Endothelial cell of umbilical vein (primary cell): ENCODE measurements at regions not wholly inside any gene's neighbourhood (a gene's known extent, or its start where the extent isn't known, plus 50 kb on each side); places are given as distances from the start of the nearest gene placed in this dataset.

Experiments
- BruUV-seq: library from RNA; stranded (reverse); fragments of 400-500 nt; replicated peaks from 2 replicates; lab custom pipeline; 2021; lab: Mats Ljungman, UMichigan
- CTCF ChIA-PET: fragments of 300-600, 350-600 bp; sonication (Branson Sonifier 250); formaldehyde crosslinking; loops from one replicate; lab custom pipeline; 2021; ENCODE audit warnings: antibody characterized with exemption, inconsistent platforms; lab: Charles Lee
- POLR2A ChIA-PET: fragments of 300-600, 350-600 bp; sonication (Branson Sonifier 250); formaldehyde crosslinking; loops from one replicate; lab custom pipeline; 2021; ENCODE audit warnings: antibody characterized with exemption, inconsistent platforms; lab: Charles Lee
- DNase-seq: peaks from one replicate; pipeline ENCODE4 v3.0.0-alpha.2; 2011; ENCODE audit warnings: low read depth, low spot score
- FAIRE-seq: peaks from 2 replicates; lab custom pipeline; 2011; peaks lifted over from hg19 to GRCh38; lab: Jason Lieb, UNC
- H2AFZ ChIP-seq: 2 replicates; pipeline ENCODE4 v1.6.0; 2012; ENCODE audit warnings: low read depth, low read length, control low read depth, inconsistent platforms
- H3K27ac ChIP-seq: 2 replicates; pipeline ENCODE4 v1.5.1; 2011; ENCODE audit warnings: low read depth, mild to moderate bottlenecking, control low read depth, low read length, moderate library complexity; ENCODE audit not compliant: insufficient read depth
- H3K27me3 ChIP-seq, 2 experiments: 2 replicates each; pipeline versions ENCODE4 v1.6.0 to v1.6.1; 2011; ENCODE audit warnings: low read length in 2 of 2, mixed read lengths in 1 of 2; ENCODE audit not compliant: control insufficient read depth in 2 of 2, insufficient read depth in 2 of 2
- H3K36me3 ChIP-seq, 2 experiments: 2 replicates in 1 of 2; 3 replicates in 1 of 2; pipeline ENCODE4 v1.5.1; 2011; ENCODE audit warnings: low read length in 2 of 2, mild to moderate bottlenecking in 1 of 2, moderate library complexity in 1 of 2; ENCODE audit not compliant: control insufficient read depth in 2 of 2, insufficient read depth in 2 of 2; ENCODE audit errors: extremely low read depth in 1 of 2
- H3K4me1 ChIP-seq: 3 replicates; pipeline ENCODE4 v1.5.1; 2011; ENCODE audit warnings: mild to moderate bottlenecking, low read length; ENCODE audit not compliant: control insufficient read depth, insufficient read depth; ENCODE audit errors: extremely low read depth
- H3K4me2 ChIP-seq: 2 replicates; pipeline ENCODE4 v1.6.1; 2011; ENCODE audit warnings: low read length, control low read depth, mixed read lengths; ENCODE audit not compliant: insufficient read depth
- H3K4me3 ChIP-seq, 3 experiments: fragments of 200-600 bp in 1 of 3; sonication (generic), shearing (Covaris generic) in 1 of 3; replicated peaks in 1 of 3; 2 replicates each; pipeline ENCODE4 v1.5.1; 2011 to 2016; ENCODE audit warnings: control low read depth in 3 of 3, low read length in 3 of 3, mild to moderate bottlenecking in 2 of 3, inconsistent platforms in 1 of 3, low read depth in 1 of 3, moderate library complexity in 1 of 3; ENCODE audit not compliant: insufficient read depth in 1 of 3
- H3K79me2 ChIP-seq: 2 replicates; pipeline ENCODE4 v1.6.0; 2012; ENCODE audit warnings: low read length, inconsistent platforms; ENCODE audit not compliant: control insufficient read depth, insufficient read depth
- H3K9ac ChIP-seq: replicated peaks from 2 replicates; pipeline ENCODE3; 2011; ENCODE audit warnings: low read length, control low read depth; ENCODE audit not compliant: insufficient read depth; ENCODE audit errors: extremely low read depth
- H3K9me1 ChIP-seq: replicated peaks from 3 replicates; pipeline ENCODE4 v1.6.0; 2011; ENCODE audit warnings: mild to moderate bottlenecking, low read length; ENCODE audit not compliant: control insufficient read depth, insufficient read depth; ENCODE audit errors: extremely low read depth
- H3K9me3 ChIP-seq: replicated peaks from 2 replicates; pipeline ENCODE4 v1.5.1; 2012; ENCODE audit warnings: low read length, inconsistent platforms; ENCODE audit not compliant: control insufficient read depth, insufficient read depth
- H4K20me1 ChIP-seq: replicated peaks from 2 replicates; pipeline ENCODE3; 2011; ENCODE audit warnings: mild to moderate bottlenecking, low read length; ENCODE audit not compliant: control insufficient read depth, insufficient read depth; ENCODE audit errors: extremely low read depth
- EZH2 ChIP-seq: IDR thresholded peaks from 2 replicates; pipeline ENCODE4 v1.6.1; 2012; ENCODE audit warnings: borderline replicate concordance, low read depth, mild to moderate bottlenecking, moderate library complexity, low read length, inconsistent platforms; ENCODE audit not compliant: severe bottlenecking
- FOS ChIP-seq: IDR thresholded peaks from 2 replicates; pipeline ENCODE4 v1.6.1; 2011; ENCODE audit warnings: mild to moderate bottlenecking, low read length, moderate library complexity, borderline replicate concordance; ENCODE audit not compliant: insufficient read depth
- GATA2 ChIP-seq: IDR thresholded peaks from 2 replicates; pipeline ENCODE4 v1.7.0; 2011; ENCODE audit warnings: low read depth, mild to moderate bottlenecking, moderate library complexity, mixed read lengths, low read length; ENCODE audit not compliant: insufficient read length, insufficient read depth
- JUN ChIP-seq: IDR thresholded peaks from 2 replicates; pipeline ENCODE4 v1.6.1; 2011; ENCODE audit warnings: borderline replicate concordance, low read depth; ENCODE audit not compliant: insufficient read length, insufficient read depth
- MAX ChIP-seq: IDR thresholded peaks from 2 replicates; pipeline ENCODE4 v1.6.1; 2011; ENCODE audit not compliant: insufficient read depth, insufficient read length
- MYC ChIP-seq: IDR thresholded peaks from one replicate; pipeline ENCODE4 v1.6.1; 2011; ENCODE audit warnings: mild to moderate bottlenecking, low read depth, low read length
- POLR2A ChIP-seq: IDR thresholded peaks from 2 replicates; pipeline ENCODE4 v1.6.1; 2012; ENCODE audit warnings: low read depth, mild to moderate bottlenecking, control low read depth, low read length
- POLR2AphosphoS5 ChIP-seq: IDR thresholded peaks from 2 replicates; pipeline ENCODE4 v1.6.1; 2012; ENCODE audit warnings: low read depth, mild to moderate bottlenecking, control low read depth, low read length, moderate library complexity; ENCODE audit not compliant: insufficient read depth
- dilution Hi-C: fragments of 300-500 bp; cut with MboI; formaldehyde crosslinking; loops from one replicate; pipeline ENCODE4 v1.15.0; 2019; ENCODE audit warnings: low sequenced_read_pairs; ENCODE audit not compliant: extremely low pct_ligation_motif_present
- intact Hi-C: fragments of 100-400 bp; cut with micrococcal nuclease; formaldehyde crosslinking; loops from one replicate; pipeline ENCODE4 v1.10.0; 2022
- TF ChIP-seq, protein P1 (sequence below), 2 donors: IDR thresholded peaks; 1 replicate in 1 of 2; 2 replicates in 1 of 2; pipeline ENCODE4 v1.5.1; 2011; ENCODE audit warnings: low read length in 2 of 2, mild to moderate bottlenecking in 2 of 2, moderate library complexity in 2 of 2, control low read depth in 1 of 2, inconsistent platforms in 1 of 2, low read depth in 1 of 2; ENCODE audit not compliant: insufficient read depth in 1 of 2; ENCODE audit errors: extremely low read depth in 1 of 2

GRCh38 chr10:94116848-94117247, 123.1 kb downstream of the PLCE1 start:
- TF ChIP-seq, protein P1, sequence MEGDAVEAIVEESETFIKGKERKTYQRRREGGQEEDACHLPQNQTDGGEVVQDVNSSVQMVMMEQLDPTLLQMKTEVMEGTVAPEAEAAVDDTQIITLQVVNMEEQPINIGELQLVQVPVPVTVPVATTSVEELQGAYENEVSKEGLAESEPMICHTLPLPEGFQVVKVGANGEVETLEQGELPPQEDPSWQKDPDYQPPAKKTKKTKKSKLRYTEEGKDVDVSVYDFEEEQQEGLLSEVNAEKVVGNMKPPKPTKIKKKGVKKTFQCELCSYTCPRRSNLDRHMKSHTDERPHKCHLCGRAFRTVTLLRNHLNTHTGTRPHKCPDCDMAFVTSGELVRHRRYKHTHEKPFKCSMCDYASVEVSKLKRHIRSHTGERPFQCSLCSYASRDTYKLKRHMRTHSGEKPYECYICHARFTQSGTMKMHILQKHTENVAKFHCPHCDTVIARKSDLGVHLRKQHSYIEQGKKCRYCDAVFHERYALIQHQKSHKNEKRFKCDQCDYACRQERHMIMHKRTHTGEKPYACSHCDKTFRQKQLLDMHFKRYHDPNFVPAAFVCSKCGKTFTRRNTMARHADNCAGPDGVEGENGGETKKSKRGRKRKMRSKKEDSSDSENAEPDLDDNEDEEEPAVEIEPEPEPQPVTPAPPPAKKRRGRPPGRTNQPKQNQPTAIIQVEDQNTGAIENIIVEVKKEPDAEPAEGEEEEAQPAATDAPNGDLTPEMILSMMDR (IDR thresholded peaks at IDR 0.05; ENCODE audit: extremely low read depth in 1 of 2, insufficient read depth in 1 of 2, low read depth in 1 of 2, low read length in 2 of 2), result no peak
- TF ChIP-seq GATA2 (no peak), FOS (no peak), JUN (no peak), POLR2AphosphoS5 (no peak), POLR2A (no peak), MAX (no peak), EZH2 (no peak), MYC (no peak)
- no peak overlapping the region for H3K9ac ChIP-seq
- no peak overlapping the region for H3K4me3 ChIP-seq
- BruUV-seq, result no TSS peak
- no peak overlapping the region for H3K27ac ChIP-seq
- H3K4me1 ChIP-seq, result no peaks in the 10 kb centered on the region
- DNase-seq, result no peak
- no peaks in the 10 kb centered on the region for H3K79me2 ChIP-seq
- ChIA-PET POLR2A (no interaction called here), CTCF (no interaction called here)
- H4K20me1 ChIP-seq, result no peaks in the 10 kb centered on the region
- H3K9me3 ChIP-seq, result no peaks in the 10 kb centered on the region
- no peaks in the 10 kb centered on the region for H3K27me3 ChIP-seq
- H3K4me2 ChIP-seq, result no peak overlapping the region
- no peak overlapping the region for H2AFZ ChIP-seq
- intact Hi-C loops (no loop called here), dilution Hi-C loops (no loop called here)
- no peak for FAIRE-seq
- H3K9me1 ChIP-seq, result no peaks in the 10 kb centered on the region
- H3K36me3 ChIP-seq, result no peaks in the 10 kb centered on the region
